ENCODE measurements at regions not wholly inside any gene's neighbourhood (a gene's known extent, or its start where the extent isn't known, plus 50 kb on each side); places are given as distances from the start of the nearest gene placed in this dataset.

GRCh38 chr13:24110011-24110410 lies 50.5 kb upstream of the SPATA13 start:
- intact Hi-C loops (cut with DNase I), result no loop called here
- Histone ChIP-seq H3K9me3 (no peaks in the 10 kb centered on the region), H3K4me3 (no peak overlapping the region), H3K27ac (no peak overlapping the region), H3K27me3 (no peaks in the 10 kb centered on the region), H3K36me3 (no peaks in the 10 kb centered on the region), H3K4me1 (peaks cover 0 to 7% (median 0%) of the 10 kb centered on the region in 12 donors)
- no peak for DNase-seq
- TF ChIP-seq POLR2A (IDR thresholded peaks at IDR 0.05), result no peak
- TF ChIP-seq CTCF (IDR thresholded peaks at IDR 0.05), result no peak
- no peak for ATAC-seq
- 59 to 69% (median 65%) methylated on average over 4 of the region's 4 CpGs for WGBS, 4 donors

Measured in heart left ventricle (tissue), 16 donors.